Renal cortex interstitium (tissue), 11 donors: ENCODE measurements at regions not wholly inside any gene's neighbourhood (a gene's known extent, or its start where the extent isn't known, plus 50 kb on each side); places are given as distances from the start of the nearest gene placed in this dataset.

Experiments used
- DNase-seq, 11 donors: peaks; one replicate each; pipeline ENCODE4 v3.0.0-alpha.2; 2013; ENCODE audit warnings: low read depth in 9 of 11, low spot score in 4 of 11; ENCODE audit errors: extremely low read depth in 1 of 11

- no peak for DNase-seq
These were observed 517.0 kb downstream of the AGTPBP1 start for GRCh38 chr9:85224729-85225128.

- DNase-seq = no peak
These were observed 517.5 kb downstream of the AGTPBP1 start for GRCh38 chr9:85224301-85224700.

- DNase-seq = no peak
These were observed 518.1 kb downstream of the AGTPBP1 start for GRCh38 chr9:85223506-85224125.

- no peak for DNase-seq
These were observed 525.2 kb downstream of the AGTPBP1 start for GRCh38 chr9:85216601-85217000.

GRCh38 chr9:85215961-85216360 lies 525.8 kb downstream of the AGTPBP1 start:
- DNase-seq = no peak

- DNase-seq = no peak
These were observed 526.3 kb downstream of the AGTPBP1 start for GRCh38 chr9:85215416-85215815.

GRCh38 chr9:85213650-85214607 lies 527.8 kb downstream of the AGTPBP1 start:
- no peak for DNase-seq

- DNase-seq = no peak
These were observed 528.9 kb downstream of the AGTPBP1 start for GRCh38 chr9:85212887-85213286.

- no peak for DNase-seq
These were observed 529.5 kb downstream of the AGTPBP1 start for GRCh38 chr9:85212209-85212608.

- DNase-seq = no peak
These were observed 533.1 kb downstream of the AGTPBP1 start for GRCh38 chr9:85208666-85209065.

GRCh38 chr9:85204176-85204575 lies 534.6 kb downstream of the NTRK2 start:
- no peak for DNase-seq

- no peak for DNase-seq
These were observed 533.1 kb downstream of the NTRK2 start for GRCh38 chr9:85202596-85202995.

- DNase-seq = no peak
These were observed 531.3 kb downstream of the NTRK2 start for GRCh38 chr9:85200726-85201404.

- no peak for DNase-seq
These were observed 530.5 kb downstream of the NTRK2 start for GRCh38 chr9:85199866-85200495.

- no peak for DNase-seq
These were observed 523.2 kb downstream of the NTRK2 start for GRCh38 chr9:85192750-85193149.

- DNase-seq = no peak
These were observed 516.7 kb downstream of the NTRK2 start for GRCh38 chr9:85186218-85186585.

GRCh38 chr9:85185486-85186217 lies 516.1 kb downstream of the NTRK2 start:
- no peak for DNase-seq

GRCh38 chr9:85182383-85182782 lies 512.9 kb downstream of the NTRK2 start:
- DNase-seq = no peak

- peak in 8 of 11 donors; percentile 38 to 70 (median 51) for DNase-seq
These were observed 508.9 kb downstream of the NTRK2 start for GRCh38 chr9:85178474-85178873.
